Kidney (tissue), 13 donors: ENCODE measurements at regions not wholly inside any gene's neighbourhood (a gene's known extent, or its start where the extent isn't known, plus 50 kb on each side); places are given as distances from the start of the nearest gene placed in this dataset.

ENCODE experiments used
- DNase-seq, 5 donors: peaks; one replicate each; pipeline ENCODE4 v3.0.0-alpha.2; 2013 to 2020
- FAIRE-seq: peaks from 2 replicates; lab custom pipeline; 2012; peaks lifted over from hg19 to GRCh38; lab: Jason Lieb, UNC
- H3K27ac ChIP-seq, 2 donors: one replicate each; pipeline ENCODE4 v1.7.0; 2013; ENCODE audit warnings: low read depth in 2 of 2, low read length in 2 of 2, inconsistent platforms in 1 of 2
- H3K27me3 ChIP-seq: one replicate; pipeline ENCODE4 v1.7.1; 2013; ENCODE audit warnings: low read length, inconsistent platforms; ENCODE audit not compliant: control insufficient read depth, insufficient read depth
- H3K36me3 ChIP-seq, 3 donors: one replicate each; pipeline versions ENCODE4 v1.7.0 to v1.7.1; 2013; ENCODE audit warnings: low read length in 3 of 3, control low read depth in 1 of 3, inconsistent platforms in 1 of 3; ENCODE audit not compliant: insufficient read depth in 3 of 3, control insufficient read depth in 2 of 3
- H3K4me1 ChIP-seq, 3 donors: one replicate each; pipeline versions ENCODE4 v1.7.0 to v1.7.1; 2013; ENCODE audit warnings: low read length in 3 of 3, inconsistent platforms in 1 of 3, low read depth in 1 of 3; ENCODE audit not compliant: control insufficient read depth in 2 of 3, insufficient read depth in 2 of 3
- H3K4me3 ChIP-seq, 3 donors: one replicate each; pipeline versions ENCODE4 v1.7.0 to v1.8.1; 2013; ENCODE audit warnings: low read length in 3 of 3, control low read depth in 1 of 3, inconsistent platforms in 1 of 3
- H3K9ac ChIP-seq, 3 donors: one replicate each; pipeline versions ENCODE4 v1.7.0 to v1.7.1; 2013; ENCODE audit warnings: low read length in 3 of 3, control low read depth in 1 of 3, inconsistent platforms in 1 of 3
- H3K9me3 ChIP-seq, 3 donors: one replicate each; pipeline versions ENCODE4 v1.7.0 to v1.7.1; 2013; ENCODE audit warnings: low read length in 3 of 3, control low read depth in 1 of 3, inconsistent platforms in 1 of 3; ENCODE audit not compliant: control insufficient read depth in 2 of 3, insufficient read depth in 1 of 3
- CTCF ChIP-seq: IDR thresholded peaks from 3 replicates; pipeline ENCODE4 v1.5.1; 2012; ENCODE audit warnings: mild to moderate bottlenecking, moderate library complexity, borderline replicate concordance; ENCODE audit not compliant: insufficient read depth; ENCODE audit errors: extremely low read depth
- intact Hi-C: fragments of 100-400 bp; cut with DNase I; formaldehyde crosslinking; loops from one replicate; pipeline ENCODE4 v1.11.1; 2022
- donor health status: control.
- donor health status: control.
- donor health status: control.
- donor health status: control.
- donor health status: control.
- donor health status: DM: yes; HTN: yes; CAD: no.
- donor health status: Normal renal cell carcinoma (clear cell type).

GRCh38 chr13:111575719-111576118 lies 255.3 kb downstream of the TEX29 start:
- H3K9ac ChIP-seq = no peak overlapping the region
- peaks cover 0 to 12% (median 0%) of the 10 kb centered on the region in 3 donors for H3K9me3 ChIP-seq
- H3K4me1 ChIP-seq = no peaks in the 10 kb centered on the region
- H3K27me3 ChIP-seq = no peaks in the 10 kb centered on the region
- H3K4me3 ChIP-seq = no peak overlapping the region
- no peak overlapping the region for H3K27ac ChIP-seq
- DNase-seq (peak in 1 of 5 donors; percentile 28), FAIRE-seq (no peak)
- TF ChIP-seq CTCF = no peak
- intact Hi-C loops = no loop called here
- no peaks in the 10 kb centered on the region for H3K36me3 ChIP-seq

DNA sequence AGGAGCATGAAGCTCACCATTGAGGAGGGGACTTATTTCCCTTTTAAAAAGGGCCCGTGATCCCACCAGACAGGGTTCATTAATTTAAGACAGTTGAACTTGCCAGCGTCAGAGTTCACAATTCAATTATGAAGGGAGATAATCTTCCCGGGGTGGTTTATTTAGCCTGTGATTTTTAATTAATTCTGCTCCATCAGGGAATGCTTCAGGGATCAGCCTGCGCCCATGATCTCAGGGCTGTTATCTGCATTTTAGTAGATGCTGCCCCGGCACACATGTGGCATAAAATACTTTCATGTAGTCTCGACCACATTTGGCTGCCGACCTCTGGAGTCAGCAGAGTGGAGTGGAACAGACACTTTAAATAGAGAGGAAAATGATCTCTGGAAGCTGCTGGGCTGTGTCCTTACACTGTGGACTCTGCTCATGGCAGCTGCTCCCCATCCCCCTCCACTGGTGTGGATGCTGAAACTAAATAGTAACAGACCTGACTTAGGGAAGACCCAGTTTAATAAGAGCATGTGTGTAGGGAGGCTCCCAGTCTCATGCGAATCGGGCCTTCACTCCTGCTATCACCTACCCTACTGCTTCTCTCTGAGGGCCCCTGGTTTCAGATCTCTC lies 256.9 kb downstream of the TEX29 start:
- Histone ChIP-seq H3K27me3 (no peaks in the 10 kb centered on the region), H3K36me3 (no peaks in the 10 kb centered on the region), H3K9me3 (peaks cover 0 to 12% (median 0%) of the 10 kb centered on the region in 3 donors), H3K27ac (no peak overlapping the region), H3K4me1 (no peaks in the 10 kb centered on the region), H3K9ac (no peak overlapping the region), H3K4me3 (no peak overlapping the region)
- no peak for FAIRE-seq
- DNase-seq = peak in 4 of 5 donors; percentile 73 to 88 (median 84)
- TF ChIP-seq CTCF = no peak
- intact Hi-C loops = no loop called here

- H3K4me1 ChIP-seq = no peaks in the 10 kb centered on the region
- no peaks in the 10 kb centered on the region for H3K27me3 ChIP-seq
- FAIRE-seq = no peak
- no peak overlapping the region for H3K9ac ChIP-seq
- no peak for TF ChIP-seq CTCF
- no peak overlapping the region for H3K4me3 ChIP-seq
- peak in 3 of 5 donors; percentile 28 to 51 (median 44) for DNase-seq
- H3K27ac ChIP-seq = no peak overlapping the region
- intact Hi-C loops = no loop called here
- H3K9me3 ChIP-seq = peaks cover 0 to 12% (median 0%) of the 10 kb centered on the region in 3 donors
- no peaks in the 10 kb centered on the region for H3K36me3 ChIP-seq
Observed at GRCh38 chr13:111577956-111578605, 257.6 kb downstream of the TEX29 start.
